ENCODE measurements at regions not wholly inside any gene's neighbourhood (a gene's known extent, or its start where the extent isn't known, plus 50 kb on each side); places are given as distances from the start of the nearest gene placed in this dataset.

DNA sequence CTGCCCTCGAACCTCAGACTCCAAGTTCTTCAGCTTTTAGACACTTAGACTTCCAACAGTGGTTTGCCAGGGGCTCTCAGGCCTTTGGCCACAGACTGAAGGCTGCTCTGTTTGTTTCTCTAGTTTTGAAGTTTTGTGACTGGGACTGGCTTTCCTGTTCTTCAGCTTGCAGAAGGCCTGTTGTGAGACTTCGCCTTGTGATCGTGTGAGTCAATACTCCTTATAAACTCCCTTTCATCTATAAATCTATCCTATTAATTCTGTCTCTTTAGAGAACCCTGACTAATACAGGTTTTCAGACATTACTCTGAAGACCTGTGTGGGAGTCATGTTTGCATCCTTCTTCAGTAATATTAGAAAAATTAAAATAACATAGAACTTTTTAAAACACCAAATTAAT lies 289.1 kb downstream of the RMST start:
- H3K27me3 Mint-ChIP-seq = no peaks in the 10 kb centered on the region
- H3K4me3 Mint-ChIP-seq = no peak overlapping the region
- H3K9me3 Mint-ChIP-seq = peaks cover 5% of the 10 kb centered on the region
- H3K27ac Mint-ChIP-seq = no peak overlapping the region
- H3K36me3 Mint-ChIP-seq (ENCODE audit: low read depth) = no peaks in the 10 kb centered on the region
- intact Hi-C loops (cut with micrococcal nuclease) = no loop called here
- no peaks in the 10 kb centered on the region for H3K4me1 Mint-ChIP-seq (ENCODE audit: low read depth)

DNA sequence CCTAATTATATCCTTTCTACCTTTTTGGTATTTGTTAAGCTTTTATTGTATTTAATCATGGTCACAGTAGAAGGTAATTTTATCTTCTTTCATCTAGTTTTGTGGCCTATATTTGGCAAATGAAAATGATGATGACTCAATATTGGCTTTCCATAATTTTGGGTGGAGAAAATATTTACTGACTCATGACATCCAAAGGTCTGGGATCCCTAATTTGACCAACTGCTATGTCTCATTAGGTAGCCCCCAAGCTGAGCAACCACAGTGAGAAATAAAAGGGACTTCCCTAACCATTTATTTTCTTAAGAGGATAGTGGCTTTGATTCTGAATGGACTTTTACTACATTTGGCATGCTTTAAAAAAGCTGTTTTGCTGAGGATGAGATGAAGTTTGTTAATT lies 289.5 kb downstream of the RMST start:
- H3K9me3 Mint-ChIP-seq = peaks cover 5% of the 10 kb centered on the region
- H3K4me1 Mint-ChIP-seq (ENCODE audit: low read depth) = no peaks in the 10 kb centered on the region
- no peaks in the 10 kb centered on the region for H3K27me3 Mint-ChIP-seq
- intact Hi-C loops (cut with micrococcal nuclease) = no loop called here
- no peak overlapping the region for H3K4me3 Mint-ChIP-seq
- no peaks in the 10 kb centered on the region for H3K36me3 Mint-ChIP-seq (ENCODE audit: low read depth)
- no peak overlapping the region for H3K27ac Mint-ChIP-seq

DNA sequence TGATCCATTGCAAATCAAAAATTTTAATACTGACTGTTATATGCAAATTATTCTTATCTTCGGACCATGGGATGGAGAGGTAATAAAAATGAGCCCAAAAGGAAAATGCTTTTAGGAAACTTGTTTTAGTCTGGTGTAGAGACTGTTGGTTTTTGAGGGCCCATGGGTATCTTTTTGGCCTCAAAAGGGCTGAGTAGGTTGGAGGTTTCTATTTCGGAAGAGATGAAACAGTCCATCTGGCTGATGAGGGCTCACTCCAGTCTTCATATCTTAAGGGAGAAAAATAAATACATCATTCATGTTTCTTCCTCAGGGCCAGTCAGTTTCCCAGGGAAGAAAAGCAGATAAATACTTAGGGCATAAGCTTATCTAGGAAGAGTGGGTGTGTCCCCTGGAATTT lies 290.7 kb downstream of the RMST start:
- intact Hi-C loops (cut with micrococcal nuclease) = no loop called here
- no peaks in the 10 kb centered on the region for H3K36me3 Mint-ChIP-seq (ENCODE audit: low read depth)
- no peaks in the 10 kb centered on the region for H3K4me1 Mint-ChIP-seq (ENCODE audit: low read depth)
- no peak overlapping the region for H3K27ac Mint-ChIP-seq
- H3K27me3 Mint-ChIP-seq = no peaks in the 10 kb centered on the region
- peaks cover 5% of the 10 kb centered on the region for H3K9me3 Mint-ChIP-seq
- no peak overlapping the region for H3K4me3 Mint-ChIP-seq

DNA sequence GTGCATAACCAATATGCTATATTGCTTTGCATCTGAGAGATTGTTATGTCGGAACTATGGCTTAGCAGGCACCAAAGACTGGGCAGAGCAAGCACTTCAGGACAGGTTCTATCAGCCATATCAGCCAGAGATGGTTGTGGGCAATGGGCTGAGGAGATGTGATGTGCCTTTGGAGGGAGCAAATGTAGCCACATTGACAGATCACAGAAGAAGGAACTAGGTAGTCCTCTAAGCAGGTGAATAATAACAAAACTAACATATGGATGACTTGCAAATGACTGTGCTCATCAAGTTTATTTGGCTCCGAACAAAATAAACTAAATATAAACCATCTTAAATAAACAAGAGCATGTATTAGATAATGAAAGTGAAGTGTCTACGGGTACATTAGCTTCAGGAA lies 291.7 kb downstream of the RMST start:
- Mint-ChIP-seq H3K4me3 (no peak overlapping the region), H3K27me3 (no peaks in the 10 kb centered on the region), H3K4me1 (ENCODE audit: low read depth) (no peaks in the 10 kb centered on the region), H3K27ac (no peak overlapping the region), H3K9me3 (peaks cover 8% of the 10 kb centered on the region), H3K36me3 (ENCODE audit: low read depth) (no peaks in the 10 kb centered on the region)
- intact Hi-C loops (cut with micrococcal nuclease) = no loop called here

DNA sequence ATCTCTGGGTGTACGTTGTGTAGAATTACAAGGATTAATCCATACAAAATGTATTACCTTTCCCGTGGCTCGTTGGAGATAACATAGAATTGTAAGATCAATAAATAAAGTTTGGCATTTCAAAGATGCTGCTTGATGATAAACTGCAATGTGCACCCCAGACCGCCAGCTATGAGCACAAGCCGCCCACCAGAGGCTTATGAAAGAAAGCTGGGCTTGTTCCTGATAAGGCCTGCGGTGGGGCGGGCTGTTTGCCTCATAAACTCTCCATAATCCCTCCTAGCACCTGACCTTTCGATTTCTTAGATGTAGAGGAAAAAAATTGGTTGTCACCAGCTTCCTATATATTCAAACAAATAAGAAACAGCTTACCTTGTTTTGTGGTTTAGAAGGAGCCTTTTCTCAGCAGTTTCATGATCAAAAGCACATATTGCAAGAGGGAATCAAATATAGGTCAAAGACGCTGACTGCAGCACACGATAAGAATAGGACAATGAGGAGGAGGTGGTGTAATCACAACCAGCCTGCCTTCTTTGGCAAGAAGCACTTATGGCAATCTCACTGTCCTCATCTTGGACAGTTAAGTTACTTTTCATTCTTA lies 293.6 kb downstream of the RMST start:
- no peak overlapping the region for H3K4me3 Mint-ChIP-seq
- peaks cover 23% of the 10 kb centered on the region for H3K9me3 Mint-ChIP-seq
- H3K27ac Mint-ChIP-seq = no peak overlapping the region
- H3K27me3 Mint-ChIP-seq = no peaks in the 10 kb centered on the region
- no peaks in the 10 kb centered on the region for H3K36me3 Mint-ChIP-seq (ENCODE audit: low read depth)
- no peaks in the 10 kb centered on the region for H3K4me1 Mint-ChIP-seq (ENCODE audit: low read depth)
- intact Hi-C loops (cut with micrococcal nuclease) = no loop called here

DNA sequence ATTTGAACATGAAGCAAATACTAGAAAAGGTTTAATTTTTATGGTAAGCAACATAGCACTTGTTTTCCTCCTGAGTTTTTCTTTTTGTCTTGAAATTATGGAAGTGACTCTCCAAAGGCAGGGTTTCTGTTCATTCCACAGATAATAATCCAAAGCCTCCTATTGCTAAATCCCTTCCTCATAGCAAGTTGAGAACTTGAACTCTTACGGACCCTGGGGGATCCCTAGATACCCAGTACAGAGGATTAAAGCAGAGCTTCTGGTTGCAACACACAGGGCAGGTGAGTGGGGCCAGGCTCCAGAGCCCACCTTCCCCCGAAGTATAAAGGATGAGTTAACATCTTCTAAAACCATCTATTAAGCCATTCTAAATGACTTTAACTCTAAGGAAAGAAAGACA lies 294.1 kb downstream of the RMST start:
- no peaks in the 10 kb centered on the region for H3K27me3 Mint-ChIP-seq
- H3K4me3 Mint-ChIP-seq = no peak overlapping the region
- no peak overlapping the region for H3K27ac Mint-ChIP-seq
- intact Hi-C loops (cut with micrococcal nuclease) = no loop called here
- peaks cover 23% of the 10 kb centered on the region for H3K9me3 Mint-ChIP-seq
- H3K4me1 Mint-ChIP-seq (ENCODE audit: low read depth) = no peaks in the 10 kb centered on the region
- no peaks in the 10 kb centered on the region for H3K36me3 Mint-ChIP-seq (ENCODE audit: low read depth)

DNA sequence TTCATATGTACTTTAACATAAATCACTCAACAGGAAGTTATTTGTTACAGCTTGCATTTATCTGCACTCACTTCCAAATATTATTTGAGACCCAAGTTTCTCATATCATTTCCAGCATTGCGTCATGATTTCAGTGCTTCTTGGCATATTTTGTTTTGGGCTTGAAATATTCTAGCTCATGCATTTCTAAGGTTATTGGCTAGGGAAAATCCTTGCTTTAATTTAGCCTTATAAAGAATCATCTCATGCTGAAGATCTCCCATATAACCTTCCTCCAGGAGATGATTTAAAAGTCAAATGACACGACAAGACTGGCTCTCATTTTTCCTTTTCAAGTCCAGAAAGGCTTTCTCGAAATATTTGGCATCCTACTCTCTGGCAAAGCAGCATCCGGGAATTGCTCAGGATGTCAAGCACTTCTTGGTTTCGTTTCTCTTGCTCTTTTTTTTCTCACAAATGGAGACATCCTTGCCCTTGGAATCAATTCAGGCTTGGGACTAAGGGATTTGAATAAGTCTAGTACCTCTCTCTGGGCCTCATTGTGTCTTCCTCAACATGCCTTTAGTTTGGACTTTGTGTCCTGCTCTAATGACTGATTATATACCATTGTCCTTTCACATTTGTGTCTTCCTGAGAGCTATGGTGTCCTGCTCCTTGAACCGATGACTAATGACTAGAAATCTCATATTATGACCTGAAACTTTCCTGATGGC lies 295.0 kb downstream of the RMST start:
- Mint-ChIP-seq H3K4me1 (ENCODE audit: low read depth) (no peaks in the 10 kb centered on the region), H3K9me3 (peaks cover 30% of the 10 kb centered on the region)

DNA sequence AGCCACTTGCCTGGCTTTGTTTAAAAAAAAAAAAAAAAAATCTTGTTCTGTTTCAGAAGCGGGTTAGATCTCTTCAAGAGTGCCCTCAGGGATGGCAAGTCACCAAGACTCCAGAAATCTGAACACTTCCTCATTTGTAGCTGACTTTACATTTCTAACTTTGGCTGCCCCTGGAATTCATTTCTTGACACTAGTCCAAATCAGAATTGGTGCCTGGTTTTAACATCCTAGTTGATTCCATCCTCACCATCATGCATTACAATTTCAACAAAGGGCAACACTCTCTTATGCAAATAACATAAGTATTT lies 295.5 kb downstream of the RMST start:
- Mint-ChIP-seq H3K27me3 (no peaks in the 10 kb centered on the region), H3K9me3 (peaks cover 30% of the 10 kb centered on the region), H3K36me3 (ENCODE audit: low read depth) (no peaks in the 10 kb centered on the region), H3K4me3 (no peak overlapping the region), H3K27ac (no peak overlapping the region), H3K4me1 (ENCODE audit: low read depth) (no peaks in the 10 kb centered on the region)
- intact Hi-C loops (cut with micrococcal nuclease) = no loop called here

More for the DNA sequence above, 295.0 kb downstream of the RMST start:
- intact Hi-C loops (cut with micrococcal nuclease) = no loop called here
- H3K27ac Mint-ChIP-seq = no peak overlapping the region
- H3K36me3 Mint-ChIP-seq (ENCODE audit: low read depth) = no peaks in the 10 kb centered on the region
- H3K27me3 Mint-ChIP-seq = no peaks in the 10 kb centered on the region
- no peak overlapping the region for H3K4me3 Mint-ChIP-seq

DNA sequence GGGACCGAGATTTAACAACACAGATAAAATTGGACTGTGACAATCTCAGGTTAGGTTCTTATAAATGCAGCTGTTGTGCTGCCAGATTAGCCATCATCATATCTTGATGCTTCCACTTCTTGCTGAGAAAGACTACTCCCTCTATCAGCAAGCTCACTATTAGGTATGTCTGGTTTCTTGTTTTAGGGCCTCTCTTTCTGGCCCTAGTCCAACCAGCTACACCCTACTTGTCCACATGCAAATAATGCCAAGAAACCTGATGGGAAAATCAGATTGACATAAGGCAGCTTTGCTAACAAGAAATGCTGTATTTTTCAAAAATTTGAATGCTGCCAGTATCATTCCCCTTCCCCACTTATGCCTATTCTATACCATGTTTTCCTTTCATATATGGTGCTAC lies 296.0 kb downstream of the RMST start:
- Mint-ChIP-seq H3K4me1 (ENCODE audit: low read depth) (no peaks in the 10 kb centered on the region), H3K4me3 (no peak overlapping the region), H3K36me3 (ENCODE audit: low read depth) (no peaks in the 10 kb centered on the region), H3K9me3 (peaks cover 30% of the 10 kb centered on the region), H3K27ac (no peak overlapping the region), H3K27me3 (no peaks in the 10 kb centered on the region)
- intact Hi-C loops (cut with micrococcal nuclease) = no loop called here

DNA sequence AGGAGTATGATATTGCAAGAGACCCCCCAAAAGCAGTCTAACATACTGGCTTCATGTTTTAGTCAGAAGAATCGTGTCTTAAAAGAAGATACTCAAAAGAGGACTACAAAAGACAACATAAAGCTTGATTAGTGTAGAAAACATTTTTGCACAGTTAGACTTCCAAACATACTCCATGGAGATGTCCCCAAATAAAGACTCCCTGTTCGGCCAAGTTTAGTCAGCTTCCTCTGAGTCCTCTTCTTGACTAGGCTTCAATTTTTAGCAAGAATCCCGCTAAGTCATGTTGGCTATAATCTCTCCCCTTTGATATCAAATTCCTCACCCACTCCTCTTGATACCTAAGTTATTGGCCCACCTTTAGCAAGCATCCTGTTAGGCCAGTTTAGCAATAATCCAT lies 298.0 kb downstream of the RMST start:
- Mint-ChIP-seq H3K4me3 (no peak overlapping the region), H3K27ac (no peak overlapping the region), H3K4me1 (ENCODE audit: low read depth) (no peaks in the 10 kb centered on the region), H3K27me3 (no peaks in the 10 kb centered on the region), H3K9me3 (peaks cover 43% of the 10 kb centered on the region), H3K36me3 (ENCODE audit: low read depth) (no peaks in the 10 kb centered on the region)
- intact Hi-C loops (cut with micrococcal nuclease) = no loop called here

DNA sequence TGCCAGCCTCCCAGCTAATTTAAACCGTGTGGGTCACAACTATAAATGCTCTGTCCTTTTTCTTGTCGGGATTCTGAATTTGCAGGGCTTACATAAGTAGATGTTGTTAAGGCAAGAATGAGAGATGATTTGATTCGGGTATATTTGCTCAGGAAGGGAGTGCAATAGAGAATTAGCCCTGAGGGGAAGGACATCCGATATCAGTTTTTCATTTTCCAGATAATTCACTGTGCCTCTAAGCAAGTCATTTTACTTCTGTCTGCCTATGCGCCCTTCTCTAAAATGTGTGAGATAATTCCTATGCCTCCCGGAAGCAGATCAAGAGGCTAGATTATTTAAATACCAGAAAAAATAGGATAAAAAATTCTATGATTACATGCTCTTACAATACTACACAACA lies 300.5 kb downstream of the RMST start:
- intact Hi-C loops (cut with micrococcal nuclease) = no loop called here
- Mint-ChIP-seq H3K27me3 (no peaks in the 10 kb centered on the region), H3K4me3 (no peak overlapping the region), H3K9me3 (peaks cover 43% of the 10 kb centered on the region), H3K27ac (no peak overlapping the region), H3K4me1 (ENCODE audit: low read depth) (no peaks in the 10 kb centered on the region), H3K36me3 (ENCODE audit: low read depth) (no peaks in the 10 kb centered on the region)

DNA sequence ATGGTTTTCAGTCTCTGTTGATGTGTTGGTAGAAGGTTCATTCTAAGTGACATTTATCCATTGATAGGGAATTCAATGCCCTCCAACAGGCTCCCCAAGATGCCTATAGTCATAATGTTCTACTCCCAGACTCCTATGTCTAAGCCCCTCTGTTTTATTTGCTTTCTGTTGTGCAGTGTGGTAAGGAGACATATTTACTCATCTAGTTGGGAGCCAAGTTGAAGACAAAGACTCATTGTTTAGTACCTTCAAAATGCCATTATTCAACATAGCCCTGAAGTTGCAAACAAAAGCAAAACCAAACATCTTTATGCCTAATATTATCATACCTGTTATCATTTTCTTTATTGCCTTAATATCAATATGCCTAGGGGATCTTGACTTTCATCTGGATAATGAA lies 302.1 kb downstream of the RMST start:
- Mint-ChIP-seq H3K27ac (no peak overlapping the region), H3K27me3 (no peaks in the 10 kb centered on the region), H3K4me1 (ENCODE audit: low read depth) (no peaks in the 10 kb centered on the region), H3K4me3 (no peak overlapping the region), H3K9me3 (peaks cover 40% of the 10 kb centered on the region), H3K36me3 (ENCODE audit: low read depth) (no peaks in the 10 kb centered on the region)
- intact Hi-C loops (cut with micrococcal nuclease) = no loop called here

DNA sequence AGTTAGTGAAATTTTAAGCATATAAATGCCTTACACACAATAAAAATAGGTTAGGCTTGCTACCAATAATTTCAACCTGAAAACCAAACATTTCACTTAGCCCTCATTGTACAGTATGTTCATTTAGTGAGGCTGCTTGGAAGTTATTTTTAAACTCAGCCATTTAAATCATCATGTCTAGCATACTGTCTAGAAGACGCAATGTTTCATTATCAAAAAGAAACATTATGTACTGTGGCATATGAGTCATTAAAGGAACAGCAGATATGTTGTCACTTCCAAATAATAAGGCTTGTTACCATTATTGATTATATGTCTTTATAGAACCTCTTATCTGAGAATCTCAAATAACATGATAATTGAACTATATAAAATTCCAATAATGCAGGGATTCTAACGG lies 304.7 kb downstream of the RMST start:
- H3K4me3 Mint-ChIP-seq = no peak overlapping the region
- no peak overlapping the region for H3K27ac Mint-ChIP-seq
- H3K4me1 Mint-ChIP-seq (ENCODE audit: low read depth) = no peaks in the 10 kb centered on the region
- peaks cover 28% of the 10 kb centered on the region for H3K9me3 Mint-ChIP-seq
- intact Hi-C loops (cut with micrococcal nuclease) = no loop called here
- H3K27me3 Mint-ChIP-seq = no peaks in the 10 kb centered on the region
- H3K36me3 Mint-ChIP-seq (ENCODE audit: low read depth) = no peaks in the 10 kb centered on the region

DNA sequence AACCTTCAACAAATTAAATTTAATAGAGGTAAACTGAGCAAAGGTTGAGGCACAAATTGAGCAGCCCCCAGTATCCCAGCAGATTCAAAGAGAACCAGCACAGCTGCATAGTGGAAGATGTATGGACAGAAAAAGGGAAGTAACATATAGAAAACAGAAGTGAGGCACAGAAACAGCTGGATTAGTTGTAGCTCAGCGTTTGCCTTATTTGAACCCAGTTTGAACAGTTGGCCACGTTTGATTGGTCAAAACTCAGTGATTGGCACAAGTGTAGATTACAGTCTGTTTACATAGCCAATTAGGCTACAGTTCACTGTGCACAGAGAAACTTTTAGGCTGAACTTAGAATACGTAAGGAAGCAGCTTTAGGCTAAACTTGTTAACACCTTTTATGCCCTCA lies 315.5 kb downstream of the RMST start:
- Mint-ChIP-seq H3K36me3 (ENCODE audit: low read depth) (no peaks in the 10 kb centered on the region), H3K27ac (no peak overlapping the region), H3K4me3 (no peak overlapping the region), H3K4me1 (ENCODE audit: low read depth) (no peaks in the 10 kb centered on the region), H3K9me3 (peaks cover 34% of the 10 kb centered on the region), H3K27me3 (no peaks in the 10 kb centered on the region)
- intact Hi-C loops (cut with micrococcal nuclease) = no loop called here

DNA sequence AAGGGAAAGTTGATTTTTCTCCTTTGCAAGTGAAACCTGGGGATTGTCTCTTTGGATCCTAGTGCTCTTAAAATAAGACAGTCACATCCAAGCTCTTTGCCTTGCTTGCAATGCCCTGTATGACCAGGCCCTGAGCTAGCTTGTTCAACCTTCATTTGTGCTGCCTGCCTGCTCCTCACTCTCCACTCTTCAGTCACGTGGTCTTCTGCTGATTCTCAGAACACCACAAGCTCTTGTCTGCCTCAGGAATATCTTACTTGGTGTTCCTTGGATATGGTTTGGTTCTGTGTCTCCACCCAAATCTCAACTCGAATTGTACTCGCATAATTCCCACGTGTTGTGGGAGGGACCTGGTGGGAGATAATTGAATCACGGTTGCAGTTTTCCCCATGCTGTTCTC lies 318.7 kb downstream of the RMST start:
- no peaks in the 10 kb centered on the region for H3K36me3 Mint-ChIP-seq (ENCODE audit: low read depth)
- no peaks in the 10 kb centered on the region for H3K27me3 Mint-ChIP-seq
- H3K27ac Mint-ChIP-seq = no peak overlapping the region
- intact Hi-C loops (cut with micrococcal nuclease) = no loop called here
- peaks cover 23% of the 10 kb centered on the region for H3K9me3 Mint-ChIP-seq
- no peaks in the 10 kb centered on the region for H3K4me1 Mint-ChIP-seq (ENCODE audit: low read depth)
- H3K4me3 Mint-ChIP-seq = no peak overlapping the region

Data from dendritic cell treated with granulocyte-macrophage colony-stimulating factor and Interleukin-4, amounts not matched to agents 40 ng/mL and 50 ng/mL, for 4 days (primary cell).